Superior temporal gyrus (tissue), 1 donor: ENCODE measurements at regions not wholly inside any gene's neighbourhood (a gene's known extent, or its start where the extent isn't known, plus 50 kb on each side); places are given as distances from the start of the nearest gene placed in this dataset.

Source experiments
- DNase-seq: peaks from one replicate; pipeline ENCODE4 v3.0.0-alpha.2; 2016; ENCODE audit errors: extremely low spot score

- DNase-seq = no peak
Measured at GRCh38 chr18:46378126-46378863, 274.1 kb downstream of the HAUS1 start.

GRCh38 chr18:46378864-46379207, 274.7 kb downstream of the HAUS1 start:
- no peak for DNase-seq

- DNase-seq = no peak
Measured at GRCh38 chr18:46379323-46379950, 275.3 kb downstream of the HAUS1 start.

GRCh38 chr18:46385124-46385523, 271.9 kb downstream of the LOXHD1 start:
- no peak for DNase-seq

- DNase-seq = peak; percentile 37
Measured at GRCh38 chr18:46386788-46387187, 270.2 kb downstream of the LOXHD1 start.

- DNase-seq = no peak
Measured at GRCh38 chr18:46387441-46388131, 269.4 kb downstream of the LOXHD1 start.

GRCh38 chr18:46388286-46388685, 268.7 kb downstream of the LOXHD1 start:
- DNase-seq = no peak

- no peak for DNase-seq
Measured at GRCh38 chr18:46392576-46392975, 264.4 kb downstream of the LOXHD1 start.

GRCh38 chr18:46393230-46393629, 263.8 kb downstream of the LOXHD1 start:
- no peak for DNase-seq

- DNase-seq = no peak
Measured at GRCh38 chr18:46393961-46394360, 263.1 kb downstream of the LOXHD1 start.

- DNase-seq = no peak
Measured at GRCh38 chr18:46395795-46396194, 261.2 kb downstream of the LOXHD1 start.

- no peak for DNase-seq
Measured at GRCh38 chr18:46397174-46397573, 259.8 kb downstream of the LOXHD1 start.

GRCh38 chr18:46398005-46398404, 259.0 kb downstream of the LOXHD1 start:
- DNase-seq = no peak

GRCh38 chr18:46398625-46399024, 258.4 kb downstream of the LOXHD1 start:
- DNase-seq = no peak

GRCh38 chr18:46399303-46399702, 257.7 kb downstream of the LOXHD1 start:
- no peak for DNase-seq

- no peak for DNase-seq
Measured at GRCh38 chr18:46400449-46400848, 256.6 kb downstream of the LOXHD1 start.

- no peak for DNase-seq
Measured at GRCh38 chr18:46401486-46402070, 255.4 kb downstream of the LOXHD1 start.

GRCh38 chr18:46402396-46402795, 254.6 kb downstream of the LOXHD1 start:
- no peak for DNase-seq

GRCh38 chr18:46402945-46403344, 254.1 kb downstream of the LOXHD1 start:
- no peak for DNase-seq

GRCh38 chr18:46405832-46406538, 251.0 kb downstream of the LOXHD1 start:
- DNase-seq = no peak

- DNase-seq = no peak
Measured at GRCh38 chr18:46406539-46406932, 250.5 kb downstream of the LOXHD1 start.
